22Rv1 (cell line): ENCODE measurements at regions not wholly inside any gene's neighbourhood (a gene's known extent, or its start where the extent isn't known, plus 50 kb on each side); places are given as distances from the start of the nearest gene placed in this dataset.

Experiments used
- H3K27ac ChIP-seq: fragments of 450-650 bp; 2 replicates; pipeline ENCODE4 v1.5.1; 2017
- CTCF ChIP-seq: fragments of 450-650 bp; IDR thresholded peaks from 2 replicates; pipeline ENCODE4 v1.5.1; 2017; ENCODE audit warnings: mild to moderate bottlenecking
- ZFX ChIP-seq: fragments of 450-650 bp; IDR thresholded peaks from 2 replicates; pipeline ENCODE4 v1.6.1; 2017; ENCODE audit warnings: antibody characterized with exemption, borderline replicate concordance

GRCh38 chr10:120111628-120112027 is 219.1 kb downstream of the SEC23IP start:
- TF ChIP-seq ZFX (no peak), CTCF (no peak)
- H3K27ac ChIP-seq: no peak overlapping the region

DNA sequence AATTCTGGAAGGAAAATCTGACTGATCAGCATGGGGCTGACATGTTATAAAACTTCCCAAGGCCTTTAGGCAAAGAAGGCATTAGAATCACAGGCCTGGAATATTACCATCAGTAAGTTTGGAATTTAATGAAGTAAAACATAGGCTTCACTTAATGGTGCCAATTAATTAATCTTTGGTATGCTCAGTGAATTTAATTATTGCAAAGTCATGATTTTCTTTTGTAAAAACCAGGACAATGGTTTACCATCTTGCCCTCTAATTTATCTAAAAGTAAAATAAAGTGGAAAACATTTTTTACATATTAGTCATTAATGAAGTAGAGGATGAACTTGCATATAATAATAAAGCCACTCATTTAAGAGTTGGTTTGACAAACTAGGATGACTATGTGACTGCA is 220.3 kb downstream of the SEC23IP start:
- no peak for TF ChIP-seq ZFX
- TF ChIP-seq CTCF: no peak
- H3K27ac ChIP-seq: no peak overlapping the region

DNA sequence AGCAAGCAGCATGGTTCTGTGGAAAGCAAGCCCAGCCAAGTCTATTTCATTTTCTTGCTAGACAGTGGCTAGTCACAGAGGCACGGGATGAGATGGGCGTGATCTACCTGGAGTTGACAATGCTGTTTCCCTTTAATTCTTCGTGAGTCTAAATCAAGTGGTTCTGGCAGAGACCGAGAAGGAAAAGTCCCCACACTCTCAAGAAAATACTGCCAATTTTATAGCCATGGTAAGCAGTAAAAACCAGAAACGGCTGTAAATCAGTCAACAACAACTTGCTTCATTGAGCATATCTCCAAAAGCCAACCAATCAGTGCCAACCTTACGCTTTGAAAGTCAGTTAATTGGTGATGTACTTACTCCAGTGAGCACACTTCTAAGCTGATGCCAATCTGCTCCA is 223.4 kb downstream of the SEC23IP start:
- H3K27ac ChIP-seq: no peak overlapping the region
- TF ChIP-seq CTCF: no peak
- TF ChIP-seq ZFX: no peak

GRCh38 chr10:120121768-120122167 is 229.2 kb downstream of the SEC23IP start:
- TF ChIP-seq CTCF (no peak), ZFX (no peak)
- H3K27ac ChIP-seq: no peak overlapping the region

GRCh38 chr10:120131183-120131582 is 238.7 kb downstream of the SEC23IP start:
- TF ChIP-seq ZFX: no peak
- no peak for TF ChIP-seq CTCF
- H3K27ac ChIP-seq: no peak overlapping the region

GRCh38 chr10:120132811-120133210 is 240.3 kb downstream of the SEC23IP start:
- TF ChIP-seq ZFX (no peak), CTCF (no peak)
- no peak overlapping the region for H3K27ac ChIP-seq

DNA sequence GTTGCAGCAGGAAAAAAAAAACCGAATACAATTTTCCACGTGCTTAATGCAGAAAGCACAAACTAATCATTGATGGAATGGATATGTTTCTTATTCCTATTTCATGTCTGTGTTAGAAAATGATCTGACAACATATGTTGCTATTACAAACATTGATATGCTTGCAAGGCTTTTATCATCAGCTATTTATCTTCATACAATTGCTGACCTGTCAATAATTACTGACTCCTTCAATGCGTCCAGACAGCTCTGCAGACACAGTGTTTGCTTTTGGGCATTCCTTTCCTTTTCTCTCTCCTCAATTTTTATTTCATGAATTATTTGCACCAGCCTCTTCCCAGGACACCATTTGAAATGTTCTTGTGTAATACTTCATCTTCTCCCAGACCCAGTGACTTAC is 246.2 kb downstream of the SEC23IP start:
- TF ChIP-seq CTCF (no peak), ZFX (no peak)
- no peak overlapping the region for H3K27ac ChIP-seq
